ENCODE measurements at regions not wholly inside any gene's neighbourhood (a gene's known extent, or its start where the extent isn't known, plus 50 kb on each side); places are given as distances from the start of the nearest gene placed in this dataset.

DNA sequence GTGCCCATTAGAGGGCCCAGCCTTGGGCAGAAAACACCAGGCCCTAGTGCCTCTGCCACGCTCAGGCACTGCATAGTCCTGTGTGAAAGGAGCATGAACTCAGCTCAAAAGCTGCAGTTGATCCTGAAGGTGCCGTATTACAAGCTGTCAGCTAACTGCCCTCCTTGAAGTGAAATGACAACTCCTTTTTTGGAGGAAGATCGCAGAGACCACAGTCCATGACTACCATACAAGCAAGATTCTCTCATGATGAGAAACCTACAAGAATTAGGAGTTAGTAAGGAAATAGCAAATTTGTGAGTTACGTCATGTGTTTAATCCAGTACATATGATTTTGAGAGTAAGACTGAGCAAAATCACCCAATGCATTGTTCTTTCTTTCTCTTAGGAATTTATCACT lies 513.9 kb upstream of the NR2F2 start:
- no peak for TF ChIP-seq CTCF (IDR thresholded peaks at IDR 0.05; ENCODE audit: low read length)
- TF ChIP-seq EZH2 (IDR thresholded peaks at IDR 0.05; ENCODE audit: borderline replicate concordance, low read length), result no peak
